ENCODE measurements at regions not wholly inside any gene's neighbourhood (a gene's known extent, or its start where the extent isn't known, plus 50 kb on each side); places are given as distances from the start of the nearest gene placed in this dataset.
A peak's percentile ranks its signal among the peaks of the same experiment; 100 is the strongest.
"Not testable (repeated sequence)": the region's sequence is repeated elsewhere in the genome, so short reads cannot be mapped to it uniquely, and the experiment has no call there.

- H3K79me2 ChIP-seq (ENCODE audit: control insufficient read depth, insufficient read depth, low read length, poor library complexity); H4K12ac ChIP-seq (ENCODE audit: low read depth, low read length); H3K36me3 ChIP-seq (ENCODE audit: control insufficient read depth in 1 of 2, insufficient read depth in 2 of 2, low read length in 2 of 2); H2BK12ac ChIP-seq (ENCODE audit: low read length); H3K14ac ChIP-seq (ENCODE audit: low read length); H3K27ac ChIP-seq (ENCODE audit: low read depth, low read length); H3K23ac ChIP-seq (ENCODE audit: low read length); H3K4ac ChIP-seq (ENCODE audit: low read depth, low read length); H3K18ac ChIP-seq (ENCODE audit: low read length); H3K9me3 ChIP-seq (ENCODE audit: insufficient read depth, low read depth, low read length); H3K4me2 ChIP-seq (ENCODE audit: low read length); H4K8ac ChIP-seq (ENCODE audit: low read depth, low read length); H3K79me1 ChIP-seq (ENCODE audit: low read length); H3K9ac ChIP-seq (ENCODE audit: low read length); H3K4me1 ChIP-seq (ENCODE audit: control insufficient read depth in 1 of 2, insufficient read depth in 2 of 2, low read length in 2 of 2); H2AK5ac ChIP-seq (ENCODE audit: low read length); H2BK5ac ChIP-seq (ENCODE audit: low read depth, low read length, poor library complexity); H2BK120ac ChIP-seq (ENCODE audit: insufficient read depth, low read length, poor library complexity); DNase-seq; H2AFZ ChIP-seq (ENCODE audit: insufficient read depth, low read length, poor library complexity); H3K27me3 ChIP-seq (ENCODE audit: insufficient read depth, low read length); H4K91ac ChIP-seq (ENCODE audit: low read depth, low read length); H3K4me3 ChIP-seq (ENCODE audit: low read depth, low read length): not testable (repeated sequence)
- no CpG with 5 or more reads among the region's 13 CpGs for WGBS (ENCODE audit: extremely low coverage, insufficient coverage, insufficient read length)
These were observed 93.3 kb downstream of the ANKRD30BL start for GRCh38 chr2:132068407-132068806.

- H2BK120ac ChIP-seq (ENCODE audit: insufficient read depth, low read length, poor library complexity); H3K79me1 ChIP-seq (ENCODE audit: low read length); H3K14ac ChIP-seq (ENCODE audit: low read length); H3K79me2 ChIP-seq (ENCODE audit: control insufficient read depth, insufficient read depth, low read length, poor library complexity); H3K4ac ChIP-seq (ENCODE audit: low read depth, low read length); H2AK5ac ChIP-seq (ENCODE audit: low read length); H3K9me3 ChIP-seq (ENCODE audit: insufficient read depth, low read depth, low read length); H4K12ac ChIP-seq (ENCODE audit: low read depth, low read length); H3K18ac ChIP-seq (ENCODE audit: low read length); H3K4me3 ChIP-seq (ENCODE audit: low read depth, low read length); H4K8ac ChIP-seq (ENCODE audit: low read depth, low read length); H3K4me1 ChIP-seq (ENCODE audit: control insufficient read depth in 1 of 2, insufficient read depth in 2 of 2, low read length in 2 of 2); H2AFZ ChIP-seq (ENCODE audit: insufficient read depth, low read length, poor library complexity); H2BK12ac ChIP-seq (ENCODE audit: low read length); H3K36me3 ChIP-seq (ENCODE audit: control insufficient read depth in 1 of 2, insufficient read depth in 2 of 2, low read length in 2 of 2); H2BK5ac ChIP-seq (ENCODE audit: low read depth, low read length, poor library complexity); H3K23ac ChIP-seq (ENCODE audit: low read length); H4K91ac ChIP-seq (ENCODE audit: low read depth, low read length); H3K4me2 ChIP-seq (ENCODE audit: low read length); H3K27ac ChIP-seq (ENCODE audit: low read depth, low read length); H3K9ac ChIP-seq (ENCODE audit: low read length); H3K27me3 ChIP-seq (ENCODE audit: insufficient read depth, low read length): not testable (repeated sequence)
- no CpG with 5 or more reads among the region's 2 CpGs for WGBS (ENCODE audit: extremely low coverage, insufficient coverage, insufficient read length)
- peak in 1 of 2 donors; percentile 6 for DNase-seq
These were observed 96.4 kb downstream of the ANKRD30BL start for GRCh38 chr2:132065391-132065790.

- H3K27ac ChIP-seq (ENCODE audit: low read depth, low read length); H3K14ac ChIP-seq (ENCODE audit: low read length); H4K8ac ChIP-seq (ENCODE audit: low read depth, low read length); H4K12ac ChIP-seq (ENCODE audit: low read depth, low read length); H3K36me3 ChIP-seq (ENCODE audit: control insufficient read depth in 1 of 2, insufficient read depth in 2 of 2, low read length in 2 of 2); H3K9ac ChIP-seq (ENCODE audit: low read length); H2BK5ac ChIP-seq (ENCODE audit: low read depth, low read length, poor library complexity); H3K79me2 ChIP-seq (ENCODE audit: control insufficient read depth, insufficient read depth, low read length, poor library complexity); H3K4me3 ChIP-seq (ENCODE audit: low read depth, low read length); DNase-seq; H3K23ac ChIP-seq (ENCODE audit: low read length); H2BK120ac ChIP-seq (ENCODE audit: insufficient read depth, low read length, poor library complexity); H3K4ac ChIP-seq (ENCODE audit: low read depth, low read length); H3K79me1 ChIP-seq (ENCODE audit: low read length); H4K91ac ChIP-seq (ENCODE audit: low read depth, low read length); H3K9me3 ChIP-seq (ENCODE audit: insufficient read depth, low read depth, low read length); H2BK12ac ChIP-seq (ENCODE audit: low read length); H3K4me1 ChIP-seq (ENCODE audit: control insufficient read depth in 1 of 2, insufficient read depth in 2 of 2, low read length in 2 of 2); H3K4me2 ChIP-seq (ENCODE audit: low read length); H2AK5ac ChIP-seq (ENCODE audit: low read length); H2AFZ ChIP-seq (ENCODE audit: insufficient read depth, low read length, poor library complexity); H3K18ac ChIP-seq (ENCODE audit: low read length): not testable (repeated sequence)
- no CpG with 5 or more reads among the region's 5 CpGs for WGBS (ENCODE audit: extremely low coverage, insufficient coverage, insufficient read length)
- H3K27me3 ChIP-seq (ENCODE audit: insufficient read depth, low read length) = peaks cover 16% of the 10 kb centered on the region
These were observed 122.0 kb downstream of the ANKRD30BL start for GRCh38 chr2:132039609-132040236.

- not testable (repeated sequence) for H3K27ac ChIP-seq (ENCODE audit: low read depth, low read length); DNase-seq; H4K91ac ChIP-seq (ENCODE audit: low read depth, low read length); H3K9me3 ChIP-seq (ENCODE audit: insufficient read depth, low read depth, low read length); H2BK12ac ChIP-seq (ENCODE audit: low read length); H2BK120ac ChIP-seq (ENCODE audit: insufficient read depth, low read length, poor library complexity); H3K36me3 ChIP-seq (ENCODE audit: control insufficient read depth in 1 of 2, insufficient read depth in 2 of 2, low read length in 2 of 2); H2AK5ac ChIP-seq (ENCODE audit: low read length); H3K4ac ChIP-seq (ENCODE audit: low read depth, low read length); H2BK5ac ChIP-seq (ENCODE audit: low read depth, low read length, poor library complexity); H2AFZ ChIP-seq (ENCODE audit: insufficient read depth, low read length, poor library complexity); H3K14ac ChIP-seq (ENCODE audit: low read length); H3K79me2 ChIP-seq (ENCODE audit: control insufficient read depth, insufficient read depth, low read length, poor library complexity); H3K18ac ChIP-seq (ENCODE audit: low read length); H3K23ac ChIP-seq (ENCODE audit: low read length); H3K79me1 ChIP-seq (ENCODE audit: low read length); H3K9ac ChIP-seq (ENCODE audit: low read length); H4K12ac ChIP-seq (ENCODE audit: low read depth, low read length); H4K8ac ChIP-seq (ENCODE audit: low read depth, low read length); H3K4me3 ChIP-seq (ENCODE audit: low read depth, low read length); H3K4me1 ChIP-seq (ENCODE audit: control insufficient read depth in 1 of 2, insufficient read depth in 2 of 2, low read length in 2 of 2)
- no CpG with 5 or more reads among the region's 1 CpG for WGBS (ENCODE audit: extremely low coverage, insufficient coverage, insufficient read length)
- Histone ChIP-seq H3K27me3 (ENCODE audit: insufficient read depth, low read length) (peaks cover 16% of the 10 kb centered on the region), H3K4me2 (ENCODE audit: low read length) (peak overlapping the region; percentile 89)
These were observed 122.9 kb downstream of the ANKRD30BL start for GRCh38 chr2:132038883-132039235.

Data from trophoblast cell (in vitro differentiated cells and primary cell).